Loucy (cell line): ENCODE measurements at regions not wholly inside any gene's neighbourhood (a gene's known extent, or its start where the extent isn't known, plus 50 kb on each side); places are given as distances from the start of the nearest gene placed in this dataset.

Experiments
- EZH2phosphoT487 ChIP-seq: fragments of 200-600 bp; IDR thresholded peaks from 2 replicates; pipeline ENCODE4 v1.6.1; 2018; ENCODE audit warnings: antibody characterized with exemption, mild to moderate bottlenecking, moderate library complexity, borderline replicate concordance
- TF ChIP-seq, protein P1 (sequence below): fragments of 200-600 bp; sonication (generic); conservative IDR thresholded peaks from 2 replicates; pipeline ENCODE4 v1.5.1; 2014; ENCODE audit warnings: mild to moderate bottlenecking, antibody characterized with exemption, low read length

DNA sequence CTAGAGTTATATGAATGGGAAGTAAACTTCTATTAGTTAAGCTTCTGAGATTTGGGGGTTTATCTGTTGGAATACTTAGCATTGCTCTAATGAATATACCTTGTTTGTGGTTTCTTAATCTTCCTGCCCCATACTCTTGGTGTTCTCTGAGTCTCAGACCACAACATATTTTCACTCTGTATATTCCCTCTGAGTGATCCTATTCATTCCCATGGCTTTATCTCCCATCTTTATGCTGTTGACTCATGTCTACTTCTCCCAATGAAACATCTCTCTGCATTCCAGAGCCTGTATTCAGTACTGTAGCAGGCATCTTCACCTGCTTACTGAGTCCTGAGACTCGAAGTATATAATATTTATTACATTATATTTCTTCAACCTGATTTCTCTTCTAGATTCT is 283.7 kb upstream of the MAP3K7 start:
- TF ChIP-seq, protein P1, sequence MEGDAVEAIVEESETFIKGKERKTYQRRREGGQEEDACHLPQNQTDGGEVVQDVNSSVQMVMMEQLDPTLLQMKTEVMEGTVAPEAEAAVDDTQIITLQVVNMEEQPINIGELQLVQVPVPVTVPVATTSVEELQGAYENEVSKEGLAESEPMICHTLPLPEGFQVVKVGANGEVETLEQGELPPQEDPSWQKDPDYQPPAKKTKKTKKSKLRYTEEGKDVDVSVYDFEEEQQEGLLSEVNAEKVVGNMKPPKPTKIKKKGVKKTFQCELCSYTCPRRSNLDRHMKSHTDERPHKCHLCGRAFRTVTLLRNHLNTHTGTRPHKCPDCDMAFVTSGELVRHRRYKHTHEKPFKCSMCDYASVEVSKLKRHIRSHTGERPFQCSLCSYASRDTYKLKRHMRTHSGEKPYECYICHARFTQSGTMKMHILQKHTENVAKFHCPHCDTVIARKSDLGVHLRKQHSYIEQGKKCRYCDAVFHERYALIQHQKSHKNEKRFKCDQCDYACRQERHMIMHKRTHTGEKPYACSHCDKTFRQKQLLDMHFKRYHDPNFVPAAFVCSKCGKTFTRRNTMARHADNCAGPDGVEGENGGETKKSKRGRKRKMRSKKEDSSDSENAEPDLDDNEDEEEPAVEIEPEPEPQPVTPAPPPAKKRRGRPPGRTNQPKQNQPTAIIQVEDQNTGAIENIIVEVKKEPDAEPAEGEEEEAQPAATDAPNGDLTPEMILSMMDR, result no peak
- no peak for TF ChIP-seq EZH2phosphoT487
